Right lobe of liver (tissue), 4 donors: ENCODE measurements at regions not wholly inside any gene's neighbourhood (a gene's known extent, or its start where the extent isn't known, plus 50 kb on each side); places are given as distances from the start of the nearest gene placed in this dataset.

Experiments
- POLR2A ChIP-seq: fragments of 450-650 bp; IDR thresholded peaks from one replicate; pipeline ENCODE4 v1.6.1; 2017; ENCODE audit warnings: antibody characterized with exemption, mild to moderate bottlenecking
- TF ChIP-seq, protein P1 (sequence below), 4 donors: fragments of 200-600 bp in 3 of 4; fragments of 450-650 bp in 1 of 4; IDR thresholded peaks; one replicate each; pipeline versions ENCODE4 v1.5.1 to v1.8.0; 2016 to 2022; ENCODE audit warnings: antibody characterized with exemption in 4 of 4, mild to moderate bottlenecking in 2 of 4
- donor health status: DM: no; HTN: no; CAD: no.
- donor health status: DM: no; HTN: no; CAD: no.
- donor health status: DM: no; HTN: yes; CAD: no.

DNA sequence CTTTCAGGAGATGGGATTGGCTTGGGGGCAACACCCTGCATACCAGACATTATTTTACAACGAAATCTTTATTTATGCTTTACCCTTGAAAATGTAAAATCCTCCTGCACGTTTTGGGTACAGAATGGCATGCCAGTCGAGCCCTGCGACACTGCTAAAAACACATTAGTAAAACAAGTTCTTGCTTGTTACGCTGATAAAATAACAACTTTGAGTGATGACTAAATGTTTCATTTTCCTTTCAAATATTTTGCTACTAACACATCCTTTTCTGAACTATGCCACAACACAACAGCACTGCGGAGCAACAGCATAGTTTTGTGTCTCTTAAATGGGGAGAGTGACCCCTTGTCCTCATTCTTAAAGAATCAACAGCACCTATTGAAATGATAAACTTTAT lies 76.0 kb upstream of the SEMA3D start:
- TF ChIP-seq, protein P1, sequence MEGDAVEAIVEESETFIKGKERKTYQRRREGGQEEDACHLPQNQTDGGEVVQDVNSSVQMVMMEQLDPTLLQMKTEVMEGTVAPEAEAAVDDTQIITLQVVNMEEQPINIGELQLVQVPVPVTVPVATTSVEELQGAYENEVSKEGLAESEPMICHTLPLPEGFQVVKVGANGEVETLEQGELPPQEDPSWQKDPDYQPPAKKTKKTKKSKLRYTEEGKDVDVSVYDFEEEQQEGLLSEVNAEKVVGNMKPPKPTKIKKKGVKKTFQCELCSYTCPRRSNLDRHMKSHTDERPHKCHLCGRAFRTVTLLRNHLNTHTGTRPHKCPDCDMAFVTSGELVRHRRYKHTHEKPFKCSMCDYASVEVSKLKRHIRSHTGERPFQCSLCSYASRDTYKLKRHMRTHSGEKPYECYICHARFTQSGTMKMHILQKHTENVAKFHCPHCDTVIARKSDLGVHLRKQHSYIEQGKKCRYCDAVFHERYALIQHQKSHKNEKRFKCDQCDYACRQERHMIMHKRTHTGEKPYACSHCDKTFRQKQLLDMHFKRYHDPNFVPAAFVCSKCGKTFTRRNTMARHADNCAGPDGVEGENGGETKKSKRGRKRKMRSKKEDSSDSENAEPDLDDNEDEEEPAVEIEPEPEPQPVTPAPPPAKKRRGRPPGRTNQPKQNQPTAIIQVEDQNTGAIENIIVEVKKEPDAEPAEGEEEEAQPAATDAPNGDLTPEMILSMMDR (IDR thresholded peaks at IDR 0.05), result no peak
- no peak for TF ChIP-seq POLR2A
